Upper lobe of left lung (tissue), 6 donors: ENCODE measurements at regions not wholly inside any gene's neighbourhood (a gene's known extent, or its start where the extent isn't known, plus 50 kb on each side); places are given as distances from the start of the nearest gene placed in this dataset.

Source experiments
- ATAC-seq, 2 donors: fragments of 200-7000 bp; cut with Tn5 transposase; one replicate each; pipeline ENCODE4 v1.9.1; 2022; ENCODE audit warnings: mild to moderate bottlenecking in 2 of 2, moderate library complexity in 2 of 2; ENCODE audit not compliant: low FRiP score in 2 of 2
- DNase-seq, 2 donors: peaks; one replicate each; pipeline ENCODE4 v3.0.0-alpha.2; 2019 to 2020
- H3K27ac ChIP-seq, 4 donors: fragments of 200-600 bp; sonication (generic); one replicate each; pipeline ENCODE4 v1.5.1; 2016 to 2019
- H3K27me3 ChIP-seq, 4 donors: fragments of 200-600 bp; sonication (generic); one replicate each; pipeline ENCODE4 v1.5.1; 2017 to 2019
- H3K36me3 ChIP-seq, 4 donors: fragments of 200-600 bp; sonication (generic); one replicate each; pipeline ENCODE4 v1.5.1; 2016 to 2019
- H3K4me1 ChIP-seq, 4 donors: fragments of 200-600 bp; sonication (generic); one replicate each; pipeline ENCODE4 v1.5.1; 2018 to 2019
- H3K4me3 ChIP-seq, 4 donors: fragments of 200-600 bp; sonication (generic); one replicate each; pipeline ENCODE4 v1.5.1; 2017 to 2019; ENCODE audit warnings: mild to moderate bottlenecking in 2 of 4, moderate library complexity in 1 of 4
- H3K9me3 ChIP-seq, 4 donors: fragments of 200-600 bp; sonication (generic); one replicate each; pipeline ENCODE4 v1.5.1; 2018 to 2019
- EP300 ChIP-seq, 4 donors: sonication (generic); formaldehyde crosslinking; IDR thresholded peaks; one replicate each; pipeline ENCODE4 v1.5.1; 2017; ENCODE audit warnings: antibody characterized with exemption in 4 of 4, control low read depth in 2 of 4
- POLR2A ChIP-seq, 4 donors: fragments of 450-650 bp; IDR thresholded peaks; one replicate each; pipeline ENCODE4 v1.5.1; 2016 to 2017; ENCODE audit warnings: antibody characterized with exemption in 4 of 4, mild to moderate bottlenecking in 2 of 4
- POLR2AphosphoS5 ChIP-seq, 2 donors: sonication (generic); formaldehyde crosslinking; IDR thresholded peaks; one replicate each; pipeline ENCODE4 v1.5.1; 2017; ENCODE audit warnings: antibody characterized with exemption in 2 of 2
- WGBS, 2 donors: methylation state at CpG; one replicate each; pipeline ENCODE4 v1.1.5; 2017 to 2018; 5-methylcytosine and 5-hydroxymethylcytosine counted together
- TF ChIP-seq, protein P1 (sequence below), 6 experiments: fragments of 450-650 bp in 4 of 6; fragments of 200-600 bp in 2 of 6; sonication (generic) in 2 of 6; IDR thresholded peaks; one replicate each; pipeline ENCODE4 v1.5.1; 2016 to 2019; ENCODE audit warnings: antibody characterized with exemption in 6 of 6
- donor health status: DM: no; HTN: no; CAD: no; lungs with moderate emphysema.
- donor health status: DM: no; HTN: yes; CAD: no; lungs with severe emphysema.

GRCh38 chr3:187926620-187927019, 181.4 kb upstream of the BCL6 start:
- ATAC-seq (no peak), DNase-seq (no peak)
- no peaks in the 10 kb centered on the region for H3K4me1 ChIP-seq
- H3K36me3 ChIP-seq, result no peaks in the 10 kb centered on the region
- H3K4me3 ChIP-seq, result no peak overlapping the region
- H3K9me3 ChIP-seq, result peaks cover 0 to 9% (median 6%) of the 10 kb centered on the region in 4 donors
- WGBS, 2 donors, result 66 to 69% methylated on average over 3 of the region's 3 CpGs
- H3K27me3 ChIP-seq, result no peaks in the 10 kb centered on the region
- no peak overlapping the region for H3K27ac ChIP-seq
- TF ChIP-seq, protein P1, sequence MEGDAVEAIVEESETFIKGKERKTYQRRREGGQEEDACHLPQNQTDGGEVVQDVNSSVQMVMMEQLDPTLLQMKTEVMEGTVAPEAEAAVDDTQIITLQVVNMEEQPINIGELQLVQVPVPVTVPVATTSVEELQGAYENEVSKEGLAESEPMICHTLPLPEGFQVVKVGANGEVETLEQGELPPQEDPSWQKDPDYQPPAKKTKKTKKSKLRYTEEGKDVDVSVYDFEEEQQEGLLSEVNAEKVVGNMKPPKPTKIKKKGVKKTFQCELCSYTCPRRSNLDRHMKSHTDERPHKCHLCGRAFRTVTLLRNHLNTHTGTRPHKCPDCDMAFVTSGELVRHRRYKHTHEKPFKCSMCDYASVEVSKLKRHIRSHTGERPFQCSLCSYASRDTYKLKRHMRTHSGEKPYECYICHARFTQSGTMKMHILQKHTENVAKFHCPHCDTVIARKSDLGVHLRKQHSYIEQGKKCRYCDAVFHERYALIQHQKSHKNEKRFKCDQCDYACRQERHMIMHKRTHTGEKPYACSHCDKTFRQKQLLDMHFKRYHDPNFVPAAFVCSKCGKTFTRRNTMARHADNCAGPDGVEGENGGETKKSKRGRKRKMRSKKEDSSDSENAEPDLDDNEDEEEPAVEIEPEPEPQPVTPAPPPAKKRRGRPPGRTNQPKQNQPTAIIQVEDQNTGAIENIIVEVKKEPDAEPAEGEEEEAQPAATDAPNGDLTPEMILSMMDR (IDR thresholded peaks at IDR 0.05), result no peak

DNA sequence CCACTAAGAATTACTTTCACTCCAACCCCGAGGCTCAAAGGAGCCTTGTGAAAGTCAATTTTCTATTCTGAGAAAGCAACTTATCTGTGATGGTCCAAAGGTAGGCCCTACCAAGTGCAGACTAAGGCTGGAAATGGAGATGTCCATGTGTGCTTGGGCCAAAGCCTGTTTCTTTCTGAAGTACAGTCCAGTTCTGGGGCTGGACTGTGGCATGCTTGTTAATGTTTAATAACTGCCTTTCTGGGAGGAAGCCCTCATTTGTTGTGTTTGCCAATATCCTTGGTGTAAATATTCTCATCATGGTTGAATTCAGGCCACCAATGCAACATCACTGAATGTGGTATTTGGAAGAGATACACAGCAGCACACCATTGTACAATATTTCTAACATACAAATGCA, 182.3 kb upstream of the BCL6 start:
- DNase-seq (no peak), ATAC-seq (no peak)
- 86 to 91% methylated on average over 1 of the region's 1 CpG for WGBS, 2 donors
- Histone ChIP-seq H3K27me3 (no peaks in the 10 kb centered on the region), H3K4me3 (no peak overlapping the region), H3K9me3 (peaks cover 0 to 9% (median 6%) of the 10 kb centered on the region in 4 donors), H3K27ac (no peak overlapping the region), H3K36me3 (no peaks in the 10 kb centered on the region), H3K4me1 (no peaks in the 10 kb centered on the region)
- TF ChIP-seq EP300 (IDR thresholded peaks at IDR 0.05) (no peak), POLR2A (IDR thresholded peaks at IDR 0.05) (no peak)

GRCh38 chr3:187929112-187929816, 184.0 kb upstream of the BCL6 start:
- Histone ChIP-seq H3K9me3 (peaks cover 0 to 7% (median 5%) of the 10 kb centered on the region in 4 donors), H3K4me1 (no peaks in the 10 kb centered on the region), H3K27me3 (no peaks in the 10 kb centered on the region), H3K27ac (no peak overlapping the region), H3K36me3 (no peaks in the 10 kb centered on the region), H3K4me3 (no peak overlapping the region)
- WGBS, 2 donors, result 66 to 75% methylated on average over 8 of the region's 8 CpGs
- DNase-seq (no peak), ATAC-seq (no peak)
- no peak for TF ChIP-seq POLR2A (IDR thresholded peaks at IDR 0.05)
- TF ChIP-seq, protein P1 (IDR thresholded peaks at IDR 0.05), result no peak
- no peak for TF ChIP-seq EP300 (IDR thresholded peaks at IDR 0.05)
- no peak for TF ChIP-seq POLR2AphosphoS5 (IDR thresholded peaks at IDR 0.05)

DNA sequence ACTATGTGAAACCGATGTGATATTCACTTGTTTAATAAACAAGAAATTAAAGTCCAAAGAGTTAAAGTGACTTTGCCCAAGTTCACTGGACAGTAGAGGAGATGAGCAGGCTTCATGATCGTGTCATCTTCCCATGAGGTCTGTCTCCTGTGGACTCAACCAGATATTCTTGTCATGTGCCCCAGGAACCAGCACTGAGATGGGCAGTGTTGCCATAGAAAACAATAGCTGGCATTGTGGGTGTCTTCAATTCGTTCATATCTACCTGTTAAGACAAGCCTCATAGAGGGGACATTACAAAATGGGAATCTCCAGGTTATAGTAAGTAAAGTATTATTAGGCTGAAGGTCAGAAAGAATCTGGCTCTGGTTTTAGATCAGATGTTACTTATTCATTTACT, 184.8 kb upstream of the BCL6 start:
- TF ChIP-seq, protein P1 (IDR thresholded peaks at IDR 0.05), result no peak
- no peak for TF ChIP-seq POLR2A (IDR thresholded peaks at IDR 0.05)
- H3K27ac ChIP-seq, result no peak overlapping the region
- no peak for ATAC-seq
- DNase-seq, result no peak
- H3K9me3 ChIP-seq, result peaks cover 0 to 2% (median 0%) of the 10 kb centered on the region in 4 donors
- H3K4me1 ChIP-seq, result no peaks in the 10 kb centered on the region
- 82 to 90% methylated on average over 3 of the region's 3 CpGs for WGBS, 2 donors
- no peaks in the 10 kb centered on the region for H3K36me3 ChIP-seq
- H3K4me3 ChIP-seq, result no peak overlapping the region
- no peaks in the 10 kb centered on the region for H3K27me3 ChIP-seq

DNA sequence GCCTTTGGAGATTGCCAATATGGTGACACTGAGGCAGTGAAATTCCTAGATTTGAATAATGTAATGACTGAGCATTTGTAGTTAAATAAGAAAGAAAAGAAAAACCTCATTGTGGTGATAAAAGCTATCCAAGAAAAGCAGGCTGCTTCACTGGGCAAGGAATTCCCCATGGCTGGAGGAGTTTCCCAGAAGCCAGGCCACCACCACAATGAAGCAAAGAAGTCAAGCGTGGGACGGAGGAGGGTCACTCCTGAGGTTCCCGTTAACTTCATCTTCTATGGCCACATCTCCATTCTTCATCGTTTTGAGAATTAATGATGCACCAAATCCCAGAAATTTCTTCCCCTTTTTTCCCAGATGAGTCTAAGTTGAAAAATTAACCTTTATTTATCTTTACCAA, 185.8 kb upstream of the BCL6 start:
- Histone ChIP-seq H3K9me3 (no peaks in the 10 kb centered on the region), H3K4me3 (no peak overlapping the region), H3K36me3 (no peaks in the 10 kb centered on the region), H3K27ac (no peak overlapping the region), H3K4me1 (peaks cover 0 to 2% (median 0%) of the 10 kb centered on the region in 4 donors), H3K27me3 (no peaks in the 10 kb centered on the region)
- DNase-seq (no peak), ATAC-seq (no peak)
- WGBS, 2 donors, result 93% methylated on average over 4 of the region's 4 CpGs
- TF ChIP-seq, protein P1 (IDR thresholded peaks at IDR 0.05), result no peak
- TF ChIP-seq POLR2A (IDR thresholded peaks at IDR 0.05) (no peak), POLR2AphosphoS5 (IDR thresholded peaks at IDR 0.05) (no peak), EP300 (IDR thresholded peaks at IDR 0.05) (no peak)
